Islet precursor cell (in vitro differentiated cells): ENCODE measurements at regions not wholly inside any gene's neighbourhood (a gene's known extent, or its start where the extent isn't known, plus 50 kb on each side); places are given as distances from the start of the nearest gene placed in this dataset.

Experiments
- DNase-seq: peaks from one replicate; pipeline ENCODE4 v3.0.0-alpha.2; 2018

GRCh38 chr14:34347683-34348082 lies 114.4 kb downstream of the SPTSSA start:
- no peak for DNase-seq

GRCh38 chr14:34345718-34346465 lies 116.1 kb downstream of the SPTSSA start:
- no peak for DNase-seq

DNA sequence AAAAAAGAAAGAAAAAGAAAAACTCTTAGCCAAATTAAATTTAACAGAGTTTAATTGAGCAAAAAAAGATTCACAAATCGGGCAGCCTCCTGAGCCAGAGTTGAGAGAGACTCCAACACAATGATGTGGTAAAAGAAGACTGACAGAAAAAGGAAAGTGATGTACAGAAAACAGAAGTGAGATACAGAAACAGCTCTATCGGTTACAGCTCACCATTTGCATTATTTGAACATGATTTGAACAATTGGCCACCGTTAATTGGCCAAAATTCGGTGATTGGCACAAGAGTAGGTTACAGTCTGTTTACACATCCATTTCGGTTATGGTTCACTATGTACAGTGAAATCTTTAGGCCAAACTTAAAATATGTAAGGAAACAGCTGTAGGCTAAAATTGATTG lies 117.7 kb downstream of the SPTSSA start:
- no peak for DNase-seq

GRCh38 chr14:34340025-34340625 lies 121.9 kb downstream of the SPTSSA start:
- peak; percentile 72 for DNase-seq

GRCh38 chr14:34338056-34338455 lies 124.0 kb downstream of the SPTSSA start:
- DNase-seq: no peak

- DNase-seq: no peak
Observed at GRCh38 chr14:34336501-34336900, 125.5 kb downstream of the SPTSSA start.

GRCh38 chr14:34335968-34336367 lies 126.1 kb downstream of the SPTSSA start:
- DNase-seq: no peak

DNA sequence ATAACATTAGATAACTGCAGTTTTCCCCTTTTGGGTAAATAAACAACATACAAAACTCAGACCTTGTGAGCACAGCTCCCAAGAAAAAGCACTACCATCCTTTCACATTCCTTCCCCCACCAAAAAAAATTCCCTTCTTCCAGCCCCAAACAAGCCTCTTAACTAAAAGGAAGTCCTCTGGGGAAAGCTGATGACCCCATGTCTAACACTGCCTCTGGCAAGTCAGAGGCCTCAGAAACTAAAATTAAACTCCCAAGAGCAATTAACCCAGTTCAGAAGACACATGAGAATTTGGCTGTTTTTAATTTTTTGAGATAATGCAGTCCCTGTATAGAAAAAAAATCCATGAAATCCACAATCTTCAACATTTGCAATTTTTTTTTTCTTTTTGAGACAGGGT lies 127.7 kb downstream of the SPTSSA start:
- no peak for DNase-seq

- peak; percentile 79 for DNase-seq
Observed at GRCh38 chr14:34331728-34332623, 130.1 kb downstream of the SPTSSA start.

DNA sequence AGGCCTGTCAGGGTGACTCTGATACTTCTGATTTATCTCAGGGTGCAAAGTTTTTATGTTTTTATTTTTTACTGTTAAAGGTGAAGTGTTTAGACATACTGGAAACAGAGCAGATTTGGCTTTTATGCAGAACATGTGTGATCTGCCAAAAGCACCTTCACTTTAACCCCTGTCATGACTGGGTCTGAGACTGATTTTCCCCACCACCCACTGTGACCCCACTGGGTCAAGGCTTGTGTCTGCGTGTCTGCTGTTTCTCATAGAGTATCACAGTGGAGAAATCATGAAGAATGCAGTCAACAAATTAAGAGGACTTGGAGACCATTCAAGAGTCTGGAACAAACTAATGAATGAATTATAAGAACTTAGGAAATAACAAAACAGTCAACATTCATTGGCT lies 131.2 kb downstream of the SPTSSA start:
- DNase-seq: no peak

DNA sequence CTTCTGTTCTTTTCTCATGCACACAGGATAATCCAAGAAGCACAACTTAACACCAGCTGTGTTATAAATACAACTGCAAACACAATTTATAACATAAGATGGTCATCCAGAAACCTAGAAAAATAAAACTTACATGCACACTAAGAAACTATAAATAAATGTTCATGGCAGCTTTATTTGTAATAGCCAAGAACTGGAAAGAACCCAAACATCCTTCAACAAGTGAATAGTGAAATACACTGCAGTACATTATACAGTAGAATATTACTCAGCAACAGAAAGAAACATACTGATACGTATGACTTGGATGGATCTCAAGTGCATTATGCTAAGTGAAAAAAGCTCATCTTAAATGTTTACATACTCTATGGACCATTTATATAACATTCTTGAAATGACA lies 132.7 kb downstream of the SPTSSA start:
- DNase-seq: no peak

DNA sequence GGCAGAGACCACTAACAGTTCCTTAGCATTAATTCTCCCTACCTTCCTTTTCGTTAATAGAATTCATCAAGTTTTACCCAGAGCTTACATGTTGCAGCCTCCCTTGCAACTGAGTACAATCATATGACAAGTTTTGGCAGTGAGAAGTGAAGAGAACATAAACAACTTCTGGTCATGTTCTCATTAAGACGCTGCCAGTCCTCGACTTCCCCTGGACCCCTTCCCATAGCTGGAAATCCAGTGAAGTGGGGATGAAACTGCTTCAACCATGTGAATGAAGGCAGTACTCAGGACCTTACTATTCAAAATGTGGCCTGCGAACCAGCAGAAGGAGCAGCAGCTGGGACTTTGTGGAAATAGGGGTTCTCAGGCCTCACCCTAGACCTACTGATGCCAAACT lies 133.9 kb downstream of the SPTSSA start:
- DNase-seq: no peak

GRCh38 chr14:34325493-34325892 lies 136.5 kb downstream of the SPTSSA start:
- no peak for DNase-seq

DNA sequence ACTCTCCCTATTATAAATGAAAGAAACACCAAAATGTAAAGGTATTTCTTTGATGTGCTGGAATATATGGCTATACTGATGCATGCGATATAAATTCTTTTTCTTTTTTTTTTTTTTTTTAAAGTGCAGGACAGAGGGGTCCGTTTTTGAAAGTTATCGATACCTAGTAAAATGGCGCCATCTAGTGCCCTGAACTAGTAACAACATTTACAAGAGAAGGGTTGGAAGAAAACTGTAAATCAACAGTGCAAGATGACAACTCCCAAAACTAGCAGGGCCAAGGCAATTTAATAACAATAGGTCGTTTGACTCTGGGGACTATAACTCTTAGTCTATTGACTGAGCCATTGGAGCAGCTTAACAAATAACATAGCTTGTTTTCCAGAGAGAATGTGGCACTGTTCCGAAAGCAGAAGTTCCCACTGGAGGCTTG lies 137.7 kb downstream of the SPTSSA start:
- no peak for DNase-seq

DNA sequence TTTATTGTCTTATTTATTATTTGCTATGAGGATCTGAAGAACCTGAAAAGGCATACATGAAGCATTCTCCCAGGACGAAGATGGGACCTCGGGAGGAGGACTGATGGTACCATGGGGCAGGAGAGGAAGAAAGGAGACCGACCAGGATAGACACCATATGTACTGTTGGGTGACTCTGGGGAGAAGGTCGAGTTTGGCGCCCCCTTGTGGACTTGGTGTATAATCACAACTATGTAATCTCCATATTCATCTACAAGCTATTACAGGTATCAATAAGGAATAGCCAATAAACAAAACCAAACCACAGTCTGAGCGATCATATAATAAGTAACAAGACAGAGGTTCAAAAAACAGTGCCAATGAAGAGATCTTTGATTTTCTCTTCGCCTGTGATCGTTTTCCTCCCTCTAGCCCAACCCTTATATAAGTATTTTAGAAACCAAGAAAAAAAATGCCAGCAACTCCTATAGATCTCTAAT lies 139.1 kb downstream of the SPTSSA start:
- peak; percentile 63 for DNase-seq

DNA sequence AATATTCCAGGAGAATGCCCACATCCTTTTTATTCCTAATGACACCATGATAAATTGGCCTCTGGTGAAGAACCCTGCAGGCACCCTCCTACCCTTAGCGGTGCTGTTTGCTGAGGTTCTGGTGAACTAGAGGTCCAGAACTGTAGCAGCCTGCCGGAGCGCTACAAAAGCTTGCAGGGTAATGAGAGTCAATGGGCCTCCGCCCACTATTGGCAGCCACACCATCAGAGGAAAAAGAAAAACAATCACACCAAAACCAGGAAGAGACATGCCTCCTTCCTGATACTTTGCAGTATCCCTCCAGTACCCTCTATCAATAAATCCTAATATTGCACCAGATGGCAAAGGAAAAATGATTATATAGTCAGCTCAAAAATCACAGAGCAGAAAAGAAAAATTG lies 142.9 kb downstream of the SPTSSA start:
- no peak for DNase-seq

DNA sequence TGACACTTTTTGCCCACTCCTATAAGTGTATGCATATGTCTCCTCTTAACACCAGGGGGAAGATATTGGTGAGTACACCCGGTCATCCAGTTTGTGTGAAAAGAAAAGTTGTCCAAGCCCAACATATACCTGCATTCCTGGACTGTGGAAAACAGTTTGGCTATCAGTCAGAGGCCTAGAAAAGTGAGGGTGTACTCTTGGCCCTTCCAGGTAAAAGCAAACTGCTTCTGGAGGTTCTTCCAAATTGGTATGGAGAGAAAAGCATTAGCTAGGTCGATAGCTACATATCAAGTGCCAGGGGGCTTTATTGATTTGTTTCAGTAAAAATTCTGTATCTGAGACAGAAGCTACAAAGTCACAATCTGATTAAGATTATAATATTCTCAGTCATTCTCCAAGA lies 144.0 kb downstream of the SPTSSA start:
- no peak for DNase-seq

DNA sequence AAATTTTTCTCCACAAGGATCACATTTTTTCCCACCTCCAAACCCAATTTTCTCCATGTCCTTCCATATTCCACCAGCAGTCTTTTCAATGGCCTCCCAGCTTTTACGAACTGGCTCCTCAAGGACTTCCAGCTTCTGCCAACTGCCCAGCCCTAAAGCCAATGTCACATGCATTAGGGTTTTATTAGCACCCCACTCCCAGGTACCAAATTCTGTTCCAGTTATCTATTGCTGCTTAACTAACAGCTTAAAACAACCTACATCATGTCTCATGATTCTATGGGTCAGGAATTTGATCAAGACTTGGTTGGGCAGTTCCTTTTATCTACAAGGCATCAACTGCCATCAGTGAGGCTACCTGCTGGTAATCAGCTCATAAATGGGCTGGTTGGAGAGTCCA lies 151.3 kb downstream of the SPTSSA start:
- DNase-seq: no peak

GRCh38 chr14:34303811-34304210 lies 158.2 kb downstream of the SPTSSA start:
- no peak for DNase-seq

GRCh38 chr14:34302654-34303053 lies 159.4 kb downstream of the SPTSSA start:
- no peak for DNase-seq

DNA sequence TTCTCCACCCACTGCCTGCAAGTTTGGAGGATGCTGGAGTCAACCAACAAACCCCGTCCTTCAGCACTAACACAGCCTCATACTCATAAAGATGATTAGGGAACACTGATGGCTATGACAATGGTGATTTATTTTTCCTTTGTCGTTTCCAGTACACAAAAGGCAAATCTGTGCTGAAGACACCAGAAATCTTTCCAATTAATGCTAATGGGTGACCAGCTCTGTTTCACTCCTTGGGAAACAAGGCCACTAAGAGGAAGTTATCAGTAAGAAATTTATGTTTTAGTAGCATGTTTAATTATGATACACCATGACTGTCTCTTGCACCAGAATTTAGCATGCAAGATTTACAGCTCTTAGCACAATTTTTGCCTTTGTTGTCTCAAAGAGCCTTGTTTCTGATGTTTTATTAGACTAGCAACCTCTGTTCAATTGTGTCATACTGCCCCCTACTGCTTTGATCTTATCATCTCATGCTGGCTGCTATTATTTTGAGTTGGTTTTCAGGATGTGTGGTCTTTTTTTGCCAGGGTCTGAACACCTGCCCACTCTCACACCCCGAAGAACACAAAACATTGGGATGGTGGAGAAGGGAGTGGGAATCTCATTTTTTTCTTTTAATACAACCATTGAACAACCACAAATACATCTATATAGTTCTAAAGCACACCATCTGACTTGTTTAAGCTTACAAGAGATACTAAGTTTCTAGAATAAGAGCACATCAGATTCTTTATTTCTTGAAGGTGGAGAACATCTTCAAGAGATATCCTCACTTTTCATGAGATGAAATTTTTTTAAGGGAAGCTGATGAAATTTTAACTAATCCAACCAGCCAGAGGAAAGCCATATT lies 160.9 kb downstream of the SPTSSA start:
- no peak for DNase-seq

GRCh38 chr14:34300330-34300729 lies 161.7 kb downstream of the SPTSSA start:
- no peak for DNase-seq

- no peak for DNase-seq
Observed at GRCh38 chr14:34299360-34299759, 162.7 kb downstream of the SPTSSA start.
